SU-DHL-6 (cell line): ENCODE measurements at regions not wholly inside any gene's neighbourhood (a gene's known extent, or its start where the extent isn't known, plus 50 kb on each side); places are given as distances from the start of the nearest gene placed in this dataset.

Experiments
- EZH2phosphoT487 ChIP-seq: fragments of 200-600 bp; sonication (generic), shearing (Covaris generic); conservative IDR thresholded peaks from 2 replicates; pipeline ENCODE4 v1.6.1; 2018; ENCODE audit warnings: mild to moderate bottlenecking, antibody characterized with exemption, low read length, moderate library complexity, mixed read lengths
- TF ChIP-seq, protein P1 (sequence below): fragments of 200-600 bp; sonication (generic); IDR thresholded peaks from one replicate; pipeline ENCODE4 v1.5.1; 2017; ENCODE audit warnings: antibody characterized with exemption, mild to moderate bottlenecking, low read length, moderate library complexity; ENCODE audit not compliant: insufficient read depth, poor library complexity, severe bottlenecking

DNA sequence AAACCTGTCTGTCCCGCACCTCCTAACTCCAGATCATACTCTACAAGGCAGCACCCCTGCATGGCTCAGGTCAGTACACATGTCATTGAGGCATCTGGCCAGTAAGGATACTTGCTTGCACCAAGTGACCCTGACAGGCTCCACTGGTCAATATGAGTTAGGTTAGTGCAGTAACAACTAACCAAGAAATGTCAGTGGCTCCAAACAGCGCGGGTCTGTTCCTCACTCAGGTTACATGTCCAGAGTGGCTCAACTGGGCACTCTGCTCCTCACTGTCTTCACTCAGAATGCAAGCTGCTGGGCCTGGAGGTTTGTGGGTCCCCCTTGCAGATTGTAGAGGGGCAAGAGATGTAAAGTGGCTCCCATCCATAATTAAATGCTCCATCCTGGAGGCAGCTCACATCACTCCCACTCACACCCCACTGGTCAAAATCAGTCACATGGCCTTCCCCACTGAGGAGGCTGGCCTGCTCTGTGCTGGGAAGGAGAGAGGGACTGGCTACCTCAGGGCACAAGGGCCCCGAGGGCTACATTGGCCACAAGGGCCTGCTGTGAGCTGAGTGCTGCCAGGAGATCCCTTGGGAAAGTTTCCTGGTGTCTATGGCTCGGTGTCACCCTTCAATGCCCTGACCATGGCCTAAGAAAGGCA is 109.1 kb upstream of the GDF10 start:
- TF ChIP-seq, protein P1, sequence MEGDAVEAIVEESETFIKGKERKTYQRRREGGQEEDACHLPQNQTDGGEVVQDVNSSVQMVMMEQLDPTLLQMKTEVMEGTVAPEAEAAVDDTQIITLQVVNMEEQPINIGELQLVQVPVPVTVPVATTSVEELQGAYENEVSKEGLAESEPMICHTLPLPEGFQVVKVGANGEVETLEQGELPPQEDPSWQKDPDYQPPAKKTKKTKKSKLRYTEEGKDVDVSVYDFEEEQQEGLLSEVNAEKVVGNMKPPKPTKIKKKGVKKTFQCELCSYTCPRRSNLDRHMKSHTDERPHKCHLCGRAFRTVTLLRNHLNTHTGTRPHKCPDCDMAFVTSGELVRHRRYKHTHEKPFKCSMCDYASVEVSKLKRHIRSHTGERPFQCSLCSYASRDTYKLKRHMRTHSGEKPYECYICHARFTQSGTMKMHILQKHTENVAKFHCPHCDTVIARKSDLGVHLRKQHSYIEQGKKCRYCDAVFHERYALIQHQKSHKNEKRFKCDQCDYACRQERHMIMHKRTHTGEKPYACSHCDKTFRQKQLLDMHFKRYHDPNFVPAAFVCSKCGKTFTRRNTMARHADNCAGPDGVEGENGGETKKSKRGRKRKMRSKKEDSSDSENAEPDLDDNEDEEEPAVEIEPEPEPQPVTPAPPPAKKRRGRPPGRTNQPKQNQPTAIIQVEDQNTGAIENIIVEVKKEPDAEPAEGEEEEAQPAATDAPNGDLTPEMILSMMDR = no peak
- no peak for TF ChIP-seq EZH2phosphoT487
